RWPE1 (cell line): ENCODE measurements at regions not wholly inside any gene's neighbourhood (a gene's known extent, or its start where the extent isn't known, plus 50 kb on each side); places are given as distances from the start of the nearest gene placed in this dataset.

Experiments
- CTCF ChIA-PET: fragments of 350-600 bp; sonication (Branson Sonifier 250); formaldehyde crosslinking; extraction: SDS; loops from one replicate; lab custom pipeline; 2021; lab: Yijun Ruan, JAX
- POLR2A ChIA-PET: fragments of 400-600 bp; formaldehyde crosslinking; extraction: SDS; loops from one replicate; lab custom pipeline; 2020; ENCODE audit warnings: antibody characterized with exemption; ENCODE audit not compliant: low non-redundant PET; lab: Yijun Ruan, JAX
- DNase-seq: peaks from one replicate; pipeline ENCODE4 v3.0.0; 2012; ENCODE audit warnings: low spot score
- H3K27ac ChIP-seq: fragments of 450-650 bp; 2 replicates; pipeline ENCODE4 v1.5.1; 2017
- TF ChIP-seq, protein P1 (sequence below): fragments of 450-650 bp; conservative IDR thresholded peaks from 2 replicates; pipeline ENCODE4 v1.5.1; 2017; ENCODE audit warnings: low read depth, mild to moderate bottlenecking

GRCh38 chr17:63132459-63132911, 166.4 kb downstream of the TANC2 start:
- DNase-seq, result no peak
- ChIA-PET POLR2A (no interaction called here), CTCF (no interaction called here)
- TF ChIP-seq, protein P1, sequence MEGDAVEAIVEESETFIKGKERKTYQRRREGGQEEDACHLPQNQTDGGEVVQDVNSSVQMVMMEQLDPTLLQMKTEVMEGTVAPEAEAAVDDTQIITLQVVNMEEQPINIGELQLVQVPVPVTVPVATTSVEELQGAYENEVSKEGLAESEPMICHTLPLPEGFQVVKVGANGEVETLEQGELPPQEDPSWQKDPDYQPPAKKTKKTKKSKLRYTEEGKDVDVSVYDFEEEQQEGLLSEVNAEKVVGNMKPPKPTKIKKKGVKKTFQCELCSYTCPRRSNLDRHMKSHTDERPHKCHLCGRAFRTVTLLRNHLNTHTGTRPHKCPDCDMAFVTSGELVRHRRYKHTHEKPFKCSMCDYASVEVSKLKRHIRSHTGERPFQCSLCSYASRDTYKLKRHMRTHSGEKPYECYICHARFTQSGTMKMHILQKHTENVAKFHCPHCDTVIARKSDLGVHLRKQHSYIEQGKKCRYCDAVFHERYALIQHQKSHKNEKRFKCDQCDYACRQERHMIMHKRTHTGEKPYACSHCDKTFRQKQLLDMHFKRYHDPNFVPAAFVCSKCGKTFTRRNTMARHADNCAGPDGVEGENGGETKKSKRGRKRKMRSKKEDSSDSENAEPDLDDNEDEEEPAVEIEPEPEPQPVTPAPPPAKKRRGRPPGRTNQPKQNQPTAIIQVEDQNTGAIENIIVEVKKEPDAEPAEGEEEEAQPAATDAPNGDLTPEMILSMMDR, result no peak
- no peak overlapping the region for H3K27ac ChIP-seq

GRCh38 chr17:63133491-63133890, 167.5 kb downstream of the TANC2 start:
- no peak overlapping the region for H3K27ac ChIP-seq
- DNase-seq, result no peak
- TF ChIP-seq, protein P1, result no peak
- ChIA-PET CTCF (interaction anchor here (0.6 kb wide), 1 partner anchor 30 kb away, joined by 4 read pairs; no protein-coding TSS in a partner anchor), POLR2A (no interaction called here)

GRCh38 chr17:63134867-63135266, 168.8 kb downstream of the TANC2 start:
- TF ChIP-seq, protein P1, result no peak
- H3K27ac ChIP-seq, result no peak overlapping the region
- ChIA-PET POLR2A (no interaction called here), CTCF (no interaction called here)
- no peak for DNase-seq

GRCh38 chr17:63136369-63137012, 170.5 kb downstream of the TANC2 start:
- POLR2A ChIA-PET, result no interaction called here
- TF ChIP-seq, protein P1, result no peak
- DNase-seq, result no peak
- CTCF ChIA-PET, result no interaction called here
- no peak overlapping the region for H3K27ac ChIP-seq

GRCh38 chr17:63137163-63137562, 171.1 kb downstream of the TANC2 start:
- CTCF ChIA-PET, result interaction anchor here (0.6 kb wide), 1 partner anchor 122 kb away, joined by 3 read pairs; no protein-coding TSS in a partner anchor

GRCh38 chr17:63138713-63139112, 172.7 kb downstream of the TANC2 start:
- CTCF ChIA-PET, result no interaction called here
- TF ChIP-seq, protein P1, result no peak
- no peak overlapping the region for H3K27ac ChIP-seq
- no peak for DNase-seq
- POLR2A ChIA-PET, result no interaction called here

More at GRCh38 chr17:63137163-63137562, 171.1 kb downstream of the TANC2 start:
- TF ChIP-seq, protein P1, result no peak
- POLR2A ChIA-PET, result no interaction called here
- no peak overlapping the region for H3K27ac ChIP-seq
- no peak for DNase-seq
